ENCODE measurements at regions not wholly inside any gene's neighbourhood (a gene's known extent, or its start where the extent isn't known, plus 50 kb on each side); places are given as distances from the start of the nearest gene placed in this dataset.

- Histone ChIP-seq H3K27me3 (ENCODE audit: control insufficient read depth, extremely low read depth, insufficient read depth, low read length) (no peaks in the 10 kb centered on the region), H3K9me3 (ENCODE audit: control insufficient read depth, low read depth, low read length) (no peaks in the 10 kb centered on the region), H3K36me3 (ENCODE audit: control insufficient read depth in 2 of 2, extremely low read depth in 1 of 2, insufficient read depth in 2 of 2, low read length in 2 of 2) (no peaks in the 10 kb centered on the region), H3K4me2 (ENCODE audit: control insufficient read depth, extremely low read depth, insufficient read depth, low read depth, low read length) (no peak overlapping the region), H3K9me1 (ENCODE audit: control insufficient read depth, extremely low read depth, insufficient read depth, low read length) (no peaks in the 10 kb centered on the region), H3K27ac (ENCODE audit: control insufficient read depth, insufficient read depth, low read length) (no peak overlapping the region), H2AFZ (ENCODE audit: control insufficient read depth, low read length) (no peak overlapping the region), H3K9ac (ENCODE audit: control insufficient read depth, extremely low read depth, insufficient read depth, low read length) (no peak overlapping the region), H3K4me1 (ENCODE audit: control insufficient read depth, extremely low read depth, insufficient read depth, low read length) (no peaks in the 10 kb centered on the region), H3K4me3 (ENCODE audit: control insufficient read depth in 2 of 3, extremely low read depth in 1 of 3, insufficient read depth in 2 of 3, low read depth in 1 of 3, low read length in 3 of 3) (no peak overlapping the region), H3K79me2 (ENCODE audit: control insufficient read depth, insufficient read depth, low read length) (no peaks in the 10 kb centered on the region), H4K20me1 (ENCODE audit: control insufficient read depth, extremely low read depth, insufficient read depth, low read length) (no peaks in the 10 kb centered on the region)
- DNase-seq (ENCODE audit: low read depth, low spot score) (no peak), FAIRE-seq (no peak)
- dilution Hi-C loops (cut with MboI; ENCODE audit: extremely low pct_ligation_motif_present, low sequenced_read_pairs), result no loop called here
- TF ChIP-seq CTCF (optimal IDR thresholded peaks at IDR 0.05 in 1 of 3, IDR thresholded peaks at IDR 0.05 in 1 of 3, conservative IDR thresholded peaks at IDR 0.05 in 1 of 3; ENCODE audit: extremely low read depth in 1 of 3, insufficient read depth in 2 of 3, low read length in 3 of 3), result no peak
- TF ChIP-seq EZH2 (IDR thresholded peaks at IDR 0.05; ENCODE audit: low read length), result no peak
These were observed 209.3 kb upstream of the SATB1 start for GRCh38 chr3:18634461-18634860.

GRCh38 chr3:18633002-18633401 lies 207.9 kb upstream of the SATB1 start:
- H2AFZ ChIP-seq (ENCODE audit: control insufficient read depth, low read length), result no peak overlapping the region
- DNase-seq (ENCODE audit: low read depth, low spot score) (no peak), FAIRE-seq (no peak)
- no peak overlapping the region for H3K4me3 ChIP-seq (ENCODE audit: control insufficient read depth in 2 of 3, extremely low read depth in 1 of 3, insufficient read depth in 2 of 3, low read depth in 1 of 3, low read length in 3 of 3)
- no peaks in the 10 kb centered on the region for H3K9me1 ChIP-seq (ENCODE audit: control insufficient read depth, extremely low read depth, insufficient read depth, low read length)
- no peaks in the 10 kb centered on the region for H4K20me1 ChIP-seq (ENCODE audit: control insufficient read depth, extremely low read depth, insufficient read depth, low read length)
- no peak for TF ChIP-seq EZH2 (IDR thresholded peaks at IDR 0.05; ENCODE audit: low read length)
- no peak for TF ChIP-seq CTCF (optimal IDR thresholded peaks at IDR 0.05 in 1 of 3, IDR thresholded peaks at IDR 0.05 in 1 of 3, conservative IDR thresholded peaks at IDR 0.05 in 1 of 3; ENCODE audit: extremely low read depth in 1 of 3, insufficient read depth in 2 of 3, low read length in 3 of 3)
- H3K79me2 ChIP-seq (ENCODE audit: control insufficient read depth, insufficient read depth, low read length), result no peaks in the 10 kb centered on the region
- no peak overlapping the region for H3K4me2 ChIP-seq (ENCODE audit: control insufficient read depth, extremely low read depth, insufficient read depth, low read depth, low read length)
- H3K36me3 ChIP-seq (ENCODE audit: control insufficient read depth in 2 of 2, extremely low read depth in 1 of 2, insufficient read depth in 2 of 2, low read length in 2 of 2), result no peaks in the 10 kb centered on the region
- no peaks in the 10 kb centered on the region for H3K4me1 ChIP-seq (ENCODE audit: control insufficient read depth, extremely low read depth, insufficient read depth, low read length)
- H3K27me3 ChIP-seq (ENCODE audit: control insufficient read depth, extremely low read depth, insufficient read depth, low read length), result no peaks in the 10 kb centered on the region
- dilution Hi-C loops (cut with MboI; ENCODE audit: extremely low pct_ligation_motif_present, low sequenced_read_pairs), result no loop called here
- H3K9me3 ChIP-seq (ENCODE audit: control insufficient read depth, low read depth, low read length), result no peaks in the 10 kb centered on the region
- no peak overlapping the region for H3K27ac ChIP-seq (ENCODE audit: control insufficient read depth, insufficient read depth, low read length)
- H3K9ac ChIP-seq (ENCODE audit: control insufficient read depth, extremely low read depth, insufficient read depth, low read length), result no peak overlapping the region

All from keratinocyte (primary cell).